ENCODE measurements at regions not wholly inside any gene's neighbourhood (a gene's known extent, or its start where the extent isn't known, plus 50 kb on each side); places are given as distances from the start of the nearest gene placed in this dataset.

GRCh38 chr5:93193431-93194347, 387.3 kb downstream of the NR2F1-AS1 start:
- TF ChIP-seq POLR2A (IDR thresholded peaks at IDR 0.05; ENCODE audit: extremely low read depth, insufficient read length) (no peak), CTCF (IDR thresholded peaks at IDR 0.05; ENCODE audit: low read depth, low read length) (no peak), MYC (IDR thresholded peaks at IDR 0.05; ENCODE audit: low read depth, low read length) (no peak), MAX (IDR thresholded peaks at IDR 0.05; ENCODE audit: low read depth, low read length) (no peak)
- no peak for DNase-seq (ENCODE audit: low read depth)

GRCh38 chr5:93192683-93193082, 388.3 kb downstream of the NR2F1-AS1 start:
- TF ChIP-seq CTCF (IDR thresholded peaks at IDR 0.05; ENCODE audit: low read depth, low read length), result no peak
- TF ChIP-seq MAX (IDR thresholded peaks at IDR 0.05; ENCODE audit: low read depth, low read length), result no peak
- no peak for TF ChIP-seq POLR2A (IDR thresholded peaks at IDR 0.05; ENCODE audit: extremely low read depth, insufficient read length)
- no peak for TF ChIP-seq MYC (IDR thresholded peaks at IDR 0.05; ENCODE audit: low read depth, low read length)
- H3K4me3 ChIP-seq (ENCODE audit: low read depth, low read length), result no peak overlapping the region
- no peak for DNase-seq (ENCODE audit: low read depth)

More at GRCh38 chr5:93193431-93194347, 387.3 kb downstream of the NR2F1-AS1 start:
- H3K4me3 ChIP-seq (ENCODE audit: low read depth, low read length), result no peak overlapping the region

- no peak overlapping the region for H3K4me3 ChIP-seq (ENCODE audit: low read depth, low read length)
- no peak for TF ChIP-seq POLR2A (IDR thresholded peaks at IDR 0.05; ENCODE audit: extremely low read depth, insufficient read length)
- TF ChIP-seq MYC (IDR thresholded peaks at IDR 0.05; ENCODE audit: low read depth, low read length), result no peak
- no peak for DNase-seq (ENCODE audit: low read depth)
These were observed 388.9 kb downstream of the NR2F1-AS1 start for GRCh38 chr5:93192087-93192486.

GRCh38 chr5:93191035-93191817, 389.8 kb downstream of the NR2F1-AS1 start:
- no peak for DNase-seq (ENCODE audit: low read depth)
- no peak overlapping the region for H3K4me3 ChIP-seq (ENCODE audit: low read depth, low read length)
- TF ChIP-seq CTCF (IDR thresholded peaks at IDR 0.05; ENCODE audit: low read depth, low read length) (no peak), MAX (IDR thresholded peaks at IDR 0.05; ENCODE audit: low read depth, low read length) (no peak), MYC (IDR thresholded peaks at IDR 0.05; ENCODE audit: low read depth, low read length) (no peak), POLR2A (IDR thresholded peaks at IDR 0.05; ENCODE audit: extremely low read depth, insufficient read length) (no peak)

GRCh38 chr5:93189707-93190120, 391.3 kb downstream of the NR2F1-AS1 start:
- TF ChIP-seq CTCF (IDR thresholded peaks at IDR 0.05; ENCODE audit: low read depth, low read length) (no peak), MYC (IDR thresholded peaks at IDR 0.05; ENCODE audit: low read depth, low read length) (no peak), MAX (IDR thresholded peaks at IDR 0.05; ENCODE audit: low read depth, low read length) (no peak), POLR2A (IDR thresholded peaks at IDR 0.05; ENCODE audit: extremely low read depth, insufficient read length) (no peak)
- no peak overlapping the region for H3K4me3 ChIP-seq (ENCODE audit: low read depth, low read length)
- no peak for DNase-seq (ENCODE audit: low read depth)

Measured in NB4 (cell line).